ENCODE measurements at regions not wholly inside any gene's neighbourhood (a gene's known extent, or its start where the extent isn't known, plus 50 kb on each side); places are given as distances from the start of the nearest gene placed in this dataset.

DNA sequence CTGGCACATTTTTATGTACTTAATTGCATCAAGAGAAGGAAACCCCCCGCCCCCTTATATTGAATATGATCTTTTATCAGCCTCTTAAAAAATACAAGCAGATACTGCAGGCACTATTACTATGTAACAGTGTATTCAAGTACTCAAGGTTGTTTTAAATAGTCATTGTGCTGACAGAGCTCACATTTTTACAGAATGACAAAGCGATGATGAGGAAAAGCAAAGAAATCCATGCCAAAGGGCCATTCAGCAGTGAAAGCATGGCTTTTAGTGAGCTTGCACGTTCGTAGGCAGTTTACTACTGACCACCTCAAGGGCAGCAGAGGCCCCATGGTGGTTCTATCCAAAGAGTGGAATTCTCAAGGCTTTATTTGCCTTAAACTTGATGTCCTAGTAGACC lies 146.8 kb downstream of the RPS12 start:
- Histone ChIP-seq H3K4me2 (replicated peaks; ENCODE audit: low read depth, low read length, poor library complexity, severe bottlenecking) (no peak overlapping the region), H4K20me1 (ENCODE audit: control insufficient read depth, insufficient read depth, low read length, poor library complexity, severe bottlenecking) (no peaks in the 10 kb centered on the region), H3K36me3 (replicated peaks in 1 of 2; ENCODE audit: control extremely low read depth in 1 of 2, control insufficient read depth in 1 of 2, extremely low read depth in 1 of 2, insufficient read depth in 2 of 2, low read length in 1 of 2) (no peaks in the 10 kb centered on the region), H3K4me3 (ENCODE audit: control extremely low read depth in 1 of 5, extremely low read depth in 1 of 5, insufficient read depth in 1 of 5, low read depth in 2 of 5, low read length in 4 of 5) (no peak overlapping the region), H3K9ac (ENCODE audit: low read length) (no peak overlapping the region), H3K4me1 (ENCODE audit: control insufficient read depth in 2 of 2, insufficient read depth in 2 of 2, low read length in 2 of 2) (no peaks in the 10 kb centered on the region), H3K9me3 (ENCODE audit: control extremely low read depth in 1 of 3, control insufficient read depth in 2 of 3, insufficient read depth in 1 of 3, low read length in 2 of 3) (no peaks in the 10 kb centered on the region), H3K27ac (ENCODE audit: low read length in 2 of 2) (no peak overlapping the region), H3K79me2 (ENCODE audit: control insufficient read depth, insufficient read depth, low read length) (no peaks in the 10 kb centered on the region), H2AFZ (ENCODE audit: insufficient read depth, low read depth, low read length, poor library complexity, severe bottlenecking) (no peak overlapping the region), H3K27me3 (replicated peaks in 1 of 4; ENCODE audit: control extremely low read depth in 1 of 4, control insufficient read depth in 3 of 4, insufficient read depth in 4 of 4, low read length in 3 of 4) (peaks cover 0 to 21% (median 4%) of the 10 kb centered on the region in 4 experiments)
- no peak for DNase-seq
- ATAC-seq (ENCODE audit: low read depth), result no peak
- intact Hi-C loops (cut with micrococcal nuclease), result no loop called here
- Mint-ChIP-seq H3K4me1 (peaks cover 3% of the 10 kb centered on the region), H3K27me3 (peaks cover 43% of the 10 kb centered on the region), H3K4me3 (no peak overlapping the region), H3K27ac (no peak overlapping the region), H3K9me3 (ENCODE audit: insufficient read depth) (no peaks in the 10 kb centered on the region)
- TF ChIP-seq EZH2 (IDR thresholded peaks at IDR 0.05; ENCODE audit: borderline replicate concordance, insufficient read depth, low read depth, low read length, poor library complexity, severe bottlenecking), result no peak
- TF ChIP-seq, protein P1, sequence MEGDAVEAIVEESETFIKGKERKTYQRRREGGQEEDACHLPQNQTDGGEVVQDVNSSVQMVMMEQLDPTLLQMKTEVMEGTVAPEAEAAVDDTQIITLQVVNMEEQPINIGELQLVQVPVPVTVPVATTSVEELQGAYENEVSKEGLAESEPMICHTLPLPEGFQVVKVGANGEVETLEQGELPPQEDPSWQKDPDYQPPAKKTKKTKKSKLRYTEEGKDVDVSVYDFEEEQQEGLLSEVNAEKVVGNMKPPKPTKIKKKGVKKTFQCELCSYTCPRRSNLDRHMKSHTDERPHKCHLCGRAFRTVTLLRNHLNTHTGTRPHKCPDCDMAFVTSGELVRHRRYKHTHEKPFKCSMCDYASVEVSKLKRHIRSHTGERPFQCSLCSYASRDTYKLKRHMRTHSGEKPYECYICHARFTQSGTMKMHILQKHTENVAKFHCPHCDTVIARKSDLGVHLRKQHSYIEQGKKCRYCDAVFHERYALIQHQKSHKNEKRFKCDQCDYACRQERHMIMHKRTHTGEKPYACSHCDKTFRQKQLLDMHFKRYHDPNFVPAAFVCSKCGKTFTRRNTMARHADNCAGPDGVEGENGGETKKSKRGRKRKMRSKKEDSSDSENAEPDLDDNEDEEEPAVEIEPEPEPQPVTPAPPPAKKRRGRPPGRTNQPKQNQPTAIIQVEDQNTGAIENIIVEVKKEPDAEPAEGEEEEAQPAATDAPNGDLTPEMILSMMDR (IDR thresholded peaks at IDR 0.05), result no peak
- 79% methylated on average over 3 of the region's 4 CpGs for WGBS (ENCODE audit: insufficient coverage)
- CTCF ChIA-PET, result interaction anchor here (2.7 to 2.8 kb wide), 2 partner anchors 292 to 1136 kb away, joined by 10 to 17 read pairs; no protein-coding TSS in a partner anchor
- POLR2A ChIA-PET, result no interaction called here

DNA sequence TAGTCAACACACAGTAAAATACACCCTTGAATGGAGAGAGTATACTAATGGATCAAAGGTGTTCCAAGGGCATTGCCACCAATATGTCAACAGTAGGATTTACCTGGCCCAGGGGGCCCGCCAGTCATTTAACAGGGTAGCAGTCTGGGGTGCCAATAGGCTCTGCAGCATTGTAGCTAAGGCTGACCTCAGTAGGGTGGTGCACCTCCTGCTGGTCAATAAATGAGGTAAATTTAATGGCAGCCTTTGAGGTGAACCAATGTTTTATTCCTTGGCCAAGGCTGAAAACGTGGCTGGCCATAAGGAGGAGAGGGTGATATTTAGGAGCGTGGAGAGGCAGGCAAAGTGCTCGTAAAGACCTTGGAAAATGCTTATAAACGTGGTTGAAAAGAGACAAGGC lies 147.2 kb downstream of the RPS12 start:
- Mint-ChIP-seq H3K27ac (no peak overlapping the region), H3K9me3 (ENCODE audit: insufficient read depth) (no peaks in the 10 kb centered on the region), H3K4me3 (no peak overlapping the region), H3K27me3 (peaks cover 40% of the 10 kb centered on the region), H3K4me1 (peaks cover 3% of the 10 kb centered on the region)
- Histone ChIP-seq H3K27ac (ENCODE audit: low read length in 2 of 2) (no peak overlapping the region), H4K20me1 (ENCODE audit: control insufficient read depth, insufficient read depth, low read length, poor library complexity, severe bottlenecking) (no peaks in the 10 kb centered on the region), H2AFZ (ENCODE audit: insufficient read depth, low read depth, low read length, poor library complexity, severe bottlenecking) (no peak overlapping the region), H3K9ac (ENCODE audit: low read length) (no peak overlapping the region), H3K79me2 (ENCODE audit: control insufficient read depth, insufficient read depth, low read length) (no peaks in the 10 kb centered on the region), H3K4me3 (ENCODE audit: control extremely low read depth in 1 of 5, extremely low read depth in 1 of 5, insufficient read depth in 1 of 5, low read depth in 2 of 5, low read length in 4 of 5) (no peak overlapping the region), H3K4me2 (replicated peaks; ENCODE audit: low read depth, low read length, poor library complexity, severe bottlenecking) (no peak overlapping the region), H3K36me3 (replicated peaks in 1 of 2; ENCODE audit: control extremely low read depth in 1 of 2, control insufficient read depth in 1 of 2, extremely low read depth in 1 of 2, insufficient read depth in 2 of 2, low read length in 1 of 2) (no peaks in the 10 kb centered on the region), H3K4me1 (ENCODE audit: control insufficient read depth in 2 of 2, insufficient read depth in 2 of 2, low read length in 2 of 2) (no peaks in the 10 kb centered on the region), H3K27me3 (replicated peaks in 1 of 4; ENCODE audit: control extremely low read depth in 1 of 4, control insufficient read depth in 3 of 4, insufficient read depth in 4 of 4, low read length in 3 of 4) (peaks cover 0 to 21% (median 4%) of the 10 kb centered on the region in 4 experiments), H3K9me3 (ENCODE audit: control extremely low read depth in 1 of 3, control insufficient read depth in 2 of 3, insufficient read depth in 1 of 3, low read length in 2 of 3) (no peaks in the 10 kb centered on the region)
- WGBS (ENCODE audit: insufficient coverage), result 52% methylated on average over 3 of the region's 5 CpGs
- peak; percentile 4 for DNase-seq
- intact Hi-C loops (cut with micrococcal nuclease), result no loop called here
- TF ChIP-seq, protein P1 (IDR thresholded peaks at IDR 0.05), result no peak
- TF ChIP-seq EZH2 (IDR thresholded peaks at IDR 0.05; ENCODE audit: borderline replicate concordance, insufficient read depth, low read depth, low read length, poor library complexity, severe bottlenecking), result no peak
- CTCF ChIA-PET, result interaction anchor here (1.5 to 2.8 kb wide), 5 partner anchors 292 to 1136 kb away, joined by 3 to 17 read pairs (median 4); no protein-coding TSS in a partner anchor
- no peak for ATAC-seq (ENCODE audit: low read depth)
- POLR2A ChIA-PET, result no interaction called here
